RPMI8226 (cell line): ENCODE measurements at regions not wholly inside any gene's neighbourhood (a gene's known extent, or its start where the extent isn't known, plus 50 kb on each side); places are given as distances from the start of the nearest gene placed in this dataset.

Experiments
- DNase-seq: peaks from one replicate; pipeline ENCODE4 v3.0.0-alpha.2; 2015

- DNase-seq = no peak
Observed at GRCh38 chr20:60389882-60390281, 431.7 kb downstream of the CDH26 start.

- no peak for DNase-seq
Observed at GRCh38 chr20:60395991-60396390, 437.8 kb downstream of the CDH26 start.

- no peak for DNase-seq
Observed at GRCh38 chr20:60400567-60400966, 442.3 kb downstream of the CDH26 start.

GRCh38 chr20:60402189-60403058, 444.2 kb downstream of the CDH26 start:
- no peak for DNase-seq

DNA sequence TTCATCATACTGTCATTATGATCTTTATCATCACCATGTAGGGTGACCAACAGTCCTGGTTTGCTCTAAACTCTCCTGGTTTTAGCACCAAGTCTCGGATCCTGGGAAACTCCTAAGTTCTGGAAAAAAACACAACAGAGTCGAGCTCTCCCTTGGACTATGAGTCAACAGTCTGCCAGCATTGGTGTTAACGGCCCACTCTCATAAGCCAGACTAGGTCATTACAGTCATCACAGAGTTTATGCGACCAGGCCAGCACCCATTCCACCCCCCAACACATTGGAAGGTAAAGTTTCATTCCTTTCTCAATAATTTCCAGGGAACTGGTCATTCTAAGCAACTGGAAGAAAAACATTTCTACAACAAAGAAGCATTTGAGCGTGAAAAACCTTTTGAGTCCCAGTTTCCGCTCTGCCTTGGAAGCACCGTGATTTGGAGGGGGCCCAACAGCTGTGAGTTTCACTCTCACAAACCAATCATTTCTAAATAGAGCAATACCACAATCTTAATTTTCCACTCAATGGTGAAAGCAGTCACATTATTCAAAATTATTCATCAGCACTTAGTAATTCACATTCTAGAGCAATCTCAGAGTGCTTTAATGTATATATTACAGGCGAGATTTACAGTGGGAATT, 445.0 kb downstream of the CDH26 start:
- no peak for DNase-seq

- no peak for DNase-seq
Observed at GRCh38 chr20:60407011-60407771, 449.0 kb downstream of the CDH26 start.

GRCh38 chr20:60407938-60408337, 449.7 kb downstream of the CDH26 start:
- no peak for DNase-seq

DNA sequence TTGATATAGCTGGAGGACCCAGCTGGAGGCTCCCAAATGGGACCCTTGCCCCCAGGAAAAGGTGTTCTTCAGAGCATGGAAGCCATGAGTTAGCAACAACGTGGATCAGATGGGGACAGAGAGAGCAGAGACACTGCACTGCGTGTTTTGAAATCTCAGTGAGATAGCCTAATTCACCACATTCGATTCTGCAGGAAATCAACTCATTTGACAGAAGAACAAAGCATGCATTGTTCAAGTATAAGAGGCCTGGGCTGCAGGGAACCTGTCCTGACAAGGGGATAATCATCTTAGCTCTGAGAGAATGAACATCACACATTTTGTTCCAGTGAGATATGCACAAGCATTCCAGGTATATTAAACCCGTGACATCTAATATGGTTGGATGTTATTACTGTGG, 450.2 kb downstream of the CDH26 start:
- DNase-seq = no peak

- no peak for DNase-seq
Observed at GRCh38 chr20:60410618-60411264, 452.5 kb downstream of the CDH26 start.

- no peak for DNase-seq
Observed at GRCh38 chr20:60411813-60412212, 453.6 kb downstream of the CDH26 start.

DNA sequence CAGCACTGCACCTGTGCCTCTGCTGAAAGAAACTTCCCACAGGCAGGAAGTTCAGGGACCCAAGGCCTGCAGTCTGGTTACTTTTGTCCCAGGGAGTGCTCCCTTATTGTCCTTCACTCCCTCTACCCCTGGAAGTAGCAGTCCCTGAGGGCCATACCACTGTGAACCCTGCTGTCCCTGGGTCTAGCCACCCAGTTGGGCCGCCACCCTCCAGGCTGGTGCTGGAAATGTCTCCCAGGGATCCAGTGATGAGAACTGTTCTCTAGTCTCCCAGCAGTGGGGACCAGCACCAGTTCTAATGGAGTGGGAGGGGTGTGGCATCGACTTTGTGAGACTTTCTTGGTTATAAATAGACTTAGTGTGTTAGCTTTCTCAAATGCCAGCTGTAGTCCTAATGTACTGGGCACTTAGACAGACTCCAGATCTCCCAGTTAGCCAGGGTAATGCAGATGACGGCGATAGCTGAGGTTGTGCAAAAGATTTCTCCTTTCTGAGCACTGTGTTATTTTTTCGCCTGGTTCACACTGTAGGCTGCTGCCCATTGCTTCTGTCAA, 462.5 kb downstream of the CDH26 start:
- no peak for DNase-seq

DNA sequence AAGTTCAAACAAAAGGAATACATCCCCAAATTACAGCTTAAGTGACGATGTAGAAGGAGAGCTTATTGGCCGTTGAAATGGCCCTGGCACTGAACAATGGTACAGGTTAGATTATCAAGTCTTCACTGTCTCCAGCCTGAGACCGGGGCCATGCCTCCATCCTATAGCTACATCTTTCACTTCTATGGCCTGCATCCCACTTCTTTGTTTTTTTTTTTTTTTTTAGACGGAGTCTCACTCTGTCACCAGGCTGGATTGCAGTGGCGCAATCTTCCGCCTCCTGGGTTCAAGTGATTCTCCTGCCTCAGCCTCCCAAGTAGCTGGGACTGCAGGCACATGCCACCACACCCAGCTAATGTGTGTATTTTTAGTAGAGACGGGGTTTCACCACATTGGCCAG, 464.6 kb downstream of the CDH26 start:
- DNase-seq = no peak

- no peak for DNase-seq
Observed at GRCh38 chr20:60424267-60424902, 466.2 kb downstream of the CDH26 start.

- no peak for DNase-seq
Observed at GRCh38 chr20:60427516-60427915, 469.3 kb downstream of the CDH26 start.

DNA sequence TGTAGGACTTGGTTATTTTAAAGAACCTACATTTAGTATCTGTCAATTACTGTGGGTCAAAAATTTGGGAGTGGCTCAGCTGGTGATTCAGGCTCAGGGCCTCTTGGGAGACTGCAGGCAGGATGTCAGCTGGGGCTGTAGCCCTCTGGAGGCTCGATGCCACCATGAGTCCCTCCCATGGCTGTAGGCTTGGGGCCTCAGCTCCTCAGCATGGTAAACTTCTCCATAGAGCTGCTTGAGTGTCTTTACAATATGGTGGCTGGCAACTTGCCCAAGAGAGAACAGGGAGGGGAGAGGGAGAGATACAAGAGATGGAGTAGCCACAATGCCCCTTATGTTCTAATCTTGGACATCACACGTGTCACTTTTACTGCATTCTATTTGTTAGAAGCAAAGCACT, 470.4 kb downstream of the CDH26 start:
- DNase-seq = no peak

DNA sequence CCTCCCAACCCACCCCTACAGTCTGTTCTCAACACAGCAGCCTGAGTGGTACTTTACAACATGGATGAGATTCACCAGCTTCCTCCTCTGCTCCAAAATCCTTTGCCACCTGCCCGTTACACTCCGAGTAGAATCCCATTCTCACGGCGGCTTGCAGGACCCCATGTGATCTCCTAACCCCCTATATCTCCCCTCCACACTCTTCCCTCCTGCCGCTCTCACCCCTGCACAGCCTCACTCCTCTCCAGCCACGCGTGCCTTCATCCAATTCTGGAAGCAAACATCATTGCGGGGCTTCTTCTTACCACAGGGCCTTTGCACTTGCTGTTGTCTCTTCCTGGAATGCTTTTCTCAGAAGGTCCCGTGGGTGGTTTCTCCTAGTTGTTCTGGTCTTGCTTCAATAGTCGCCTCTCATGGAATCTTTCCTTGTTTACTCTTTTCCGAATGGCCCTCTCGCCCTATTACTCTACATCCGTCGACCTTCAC, 472.3 kb downstream of the CDH26 start:
- no peak for DNase-seq

DNA sequence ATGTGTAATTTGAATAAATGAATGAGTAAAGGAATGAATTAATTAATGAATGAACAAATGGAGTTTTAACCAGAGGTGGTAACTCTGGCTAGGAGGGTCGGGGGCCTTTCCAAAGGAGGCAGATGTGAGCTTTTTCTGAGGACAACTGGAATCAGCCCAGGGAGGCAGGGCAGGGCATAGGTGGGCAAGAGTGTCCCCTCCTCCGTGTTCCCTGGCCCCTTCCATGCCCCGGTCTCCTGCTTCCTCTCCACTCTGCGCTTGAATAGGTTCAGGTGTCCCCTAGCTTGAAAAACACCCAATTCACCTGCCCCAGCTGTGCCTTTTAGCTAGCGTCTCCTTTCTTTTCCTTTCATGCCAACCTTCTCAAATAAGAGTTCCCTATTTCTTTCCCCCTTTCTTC, 473.1 kb downstream of the CDH26 start:
- no peak for DNase-seq

GRCh38 chr20:60437418-60437817, 479.2 kb downstream of the CDH26 start:
- no peak for DNase-seq

DNA sequence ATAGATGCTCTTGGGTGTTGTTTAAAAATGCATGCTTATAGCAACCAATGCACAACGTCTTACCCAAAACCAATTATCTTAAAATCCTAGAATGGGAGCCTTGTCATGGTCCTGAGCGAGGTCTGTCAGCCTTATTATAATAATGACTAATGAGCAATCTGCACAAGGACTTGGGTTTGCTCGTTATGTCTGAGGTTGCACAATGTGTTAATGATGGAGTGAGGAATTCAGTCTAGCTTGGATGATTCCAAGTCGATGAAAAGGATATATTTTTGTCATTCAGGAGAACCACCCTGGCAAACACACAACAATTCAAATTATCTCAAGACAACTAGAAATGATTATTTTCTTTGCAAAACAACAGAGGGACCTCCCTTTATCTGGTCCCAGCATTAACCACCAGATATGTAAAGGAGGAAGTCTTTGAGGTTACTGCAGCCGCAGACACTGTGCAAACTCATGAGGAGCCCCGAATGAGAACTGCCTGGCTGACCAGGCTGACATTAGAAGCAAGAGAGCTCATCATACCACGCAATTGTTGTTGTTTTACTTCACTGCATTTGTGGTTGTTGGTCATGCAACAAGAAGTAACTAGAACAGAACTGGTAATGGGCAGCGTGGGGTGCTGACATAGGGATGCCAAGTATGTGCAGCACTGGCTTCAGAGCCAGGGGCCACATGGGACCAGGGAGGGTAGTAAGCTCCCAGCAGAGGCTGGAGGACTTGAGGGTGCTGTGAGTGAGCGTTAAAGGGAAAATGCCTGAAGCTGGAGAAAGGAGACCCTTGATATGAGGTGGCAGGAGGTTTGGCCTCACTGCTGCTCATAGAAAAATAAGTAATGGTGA, 488.3 kb downstream of the CDH26 start:
- no peak for DNase-seq

DNA sequence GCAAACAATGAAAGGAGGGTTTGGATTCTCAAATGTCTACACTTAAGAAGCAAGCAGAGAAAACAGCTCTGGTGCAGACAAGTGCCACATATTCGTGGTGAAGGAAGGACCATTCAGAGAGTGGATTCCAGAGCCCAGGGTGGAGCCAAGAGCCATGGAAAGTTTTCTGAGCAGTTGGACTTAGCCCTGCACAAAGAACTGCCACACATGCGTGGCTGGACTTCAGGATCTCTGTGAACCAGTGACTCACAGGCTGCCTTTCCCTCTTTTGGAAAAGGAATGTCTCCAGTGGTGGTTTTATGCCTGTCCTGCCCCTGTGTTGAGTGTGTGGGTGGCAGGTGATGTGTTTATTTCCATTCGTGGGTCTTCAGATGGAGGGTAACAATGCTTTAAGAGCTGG, 489.5 kb downstream of the CDH26 start:
- DNase-seq = no peak
